HL-60 (cell line): ENCODE measurements at regions not wholly inside any gene's neighbourhood (a gene's known extent, or its start where the extent isn't known, plus 50 kb on each side); places are given as distances from the start of the nearest gene placed in this dataset.

Source experiments
- DNase-seq, 2 experiments: peaks; one replicate each; pipeline ENCODE4 v3.0.0-alpha.2; 2010 to 2020; ENCODE audit warnings: low read depth in 1 of 2, low spot score in 1 of 2
- H3K27ac ChIP-seq: fragments of 250-450 bp; sonication (Bioruptor Pico); replicated peaks from 2 replicates; pipeline ENCODE4 v1.5.1; 2020; ENCODE audit warnings: mild to moderate bottlenecking, moderate library complexity
- H3K27me3 ChIP-seq: fragments of 250-450 bp; sonication (Bioruptor Pico); 2 replicates; pipeline ENCODE4 v1.5.1; 2021; ENCODE audit warnings: mild to moderate bottlenecking, moderate library complexity; ENCODE audit not compliant: insufficient read depth, poor library complexity, severe bottlenecking
- H3K4me3 ChIP-seq: replicated peaks from 2 replicates; pipeline ENCODE4 v1.5.1; 2011; ENCODE audit warnings: mild to moderate bottlenecking, control low read depth, low read length; ENCODE audit not compliant: insufficient read depth
- CTCF ChIP-seq: IDR thresholded peaks from one replicate; pipeline ENCODE4 v1.5.1; 2011; ENCODE audit warnings: low read length, control low read depth, inconsistent platforms; ENCODE audit not compliant: insufficient read depth
- GABPA ChIP-seq: IDR thresholded peaks from 2 replicates; pipeline ENCODE4 v1.6.1; 2012; ENCODE audit warnings: low read depth
- POLR2AphosphoS5 ChIP-seq: IDR thresholded peaks from 2 replicates; pipeline ENCODE4 v1.6.1; 2012; ENCODE audit warnings: low read depth
- REST ChIP-seq: IDR thresholded peaks from 2 replicates; pipeline ENCODE4 v1.6.1; 2012; ENCODE audit warnings: low read depth; ENCODE audit not compliant: insufficient replicate concordance
- SPI1 ChIP-seq: IDR thresholded peaks from 2 replicates; pipeline ENCODE4 v1.6.1; 2012; ENCODE audit warnings: low read depth, mild to moderate bottlenecking, borderline replicate concordance

- no peak for DNase-seq
- no peak overlapping the region for H3K27ac ChIP-seq
- no peaks in the 10 kb centered on the region for H3K27me3 ChIP-seq
- no peak overlapping the region for H3K4me3 ChIP-seq
- TF ChIP-seq REST (no peak), SPI1 (no peak), POLR2AphosphoS5 (no peak), CTCF (no peak), GABPA (no peak)
These were observed 1507.6 kb downstream of the PCDH9 start for GRCh38 chr13:65722506-65722905.

GRCh38 chr13:65719831-65720230 lies 1510.3 kb downstream of the PCDH9 start:
- Histone ChIP-seq H3K4me3 (no peak overlapping the region), H3K27ac (no peak overlapping the region), H3K27me3 (no peaks in the 10 kb centered on the region)
- DNase-seq = no peak
- TF ChIP-seq SPI1 (peak; percentile 57), REST (no peak), CTCF (no peak), GABPA (no peak), POLR2AphosphoS5 (no peak)

GRCh38 chr13:65710514-65710913 lies 1519.6 kb downstream of the PCDH9 start:
- H3K27ac ChIP-seq = no peak overlapping the region

More at GRCh38 chr13:65710514-65710913, 1519.6 kb downstream of the PCDH9 start:
- DNase-seq = no peak
- TF ChIP-seq REST (no peak), GABPA (no peak)
- Histone ChIP-seq H3K27me3 (no peaks in the 10 kb centered on the region), H3K4me3 (no peak overlapping the region)
